ENCODE measurements at regions not wholly inside any gene's neighbourhood (a gene's known extent, or its start where the extent isn't known, plus 50 kb on each side); places are given as distances from the start of the nearest gene placed in this dataset.

- Histone ChIP-seq H3K4me1 (ENCODE audit: control insufficient read depth, insufficient read depth, low read length) (no peaks in the 10 kb centered on the region), H3K36me3 (ENCODE audit: control insufficient read depth in 2 of 2, insufficient read depth in 1 of 2, low read length in 2 of 2) (no peaks in the 10 kb centered on the region), H3K9me3 (ENCODE audit: control insufficient read depth, insufficient read depth, low read depth, low read length) (no peaks in the 10 kb centered on the region), H3K4me3 (ENCODE audit: low read depth, low read length) (no peak overlapping the region), H3K27ac (ENCODE audit: extremely low read depth, low read depth, low read length) (no peak overlapping the region)
- ChIA-PET CTCF (no interaction called here), POLR2A (no interaction called here)
- no peak for TF ChIP-seq ZNF596 (tag by site-specific recombination; IDR thresholded peaks at IDR 0.05)
- TF ChIP-seq ZNF792 (tag by site-specific recombination; IDR thresholded peaks at IDR 0.05), result no peak
- TF ChIP-seq GFI1B (tag by site-specific recombination; IDR thresholded peaks at IDR 0.05), result no peak
- no peak for TF ChIP-seq ZNF529 (tag by site-specific recombination; IDR thresholded peaks at IDR 0.05; ENCODE audit: insufficient replicate concordance)
- no peak for TF ChIP-seq REPIN1 (tag by site-specific recombination; IDR thresholded peaks at IDR 0.05; ENCODE audit: low read depth)
- TF ChIP-seq ZNF341 (tag by site-specific recombination; IDR thresholded peaks at IDR 0.05; ENCODE audit: low read depth), result no peak
- TF ChIP-seq ZBTB21 (tag by site-specific recombination; IDR thresholded peaks at IDR 0.05), result no peak
- TF ChIP-seq YY1 (tag by site-specific recombination; IDR thresholded peaks at IDR 0.05), result no peak
- TF ChIP-seq ZNF530 (tag by site-specific recombination; IDR thresholded peaks at IDR 0.05; ENCODE audit: low read depth), result no peak
- TF ChIP-seq, protein P1, sequence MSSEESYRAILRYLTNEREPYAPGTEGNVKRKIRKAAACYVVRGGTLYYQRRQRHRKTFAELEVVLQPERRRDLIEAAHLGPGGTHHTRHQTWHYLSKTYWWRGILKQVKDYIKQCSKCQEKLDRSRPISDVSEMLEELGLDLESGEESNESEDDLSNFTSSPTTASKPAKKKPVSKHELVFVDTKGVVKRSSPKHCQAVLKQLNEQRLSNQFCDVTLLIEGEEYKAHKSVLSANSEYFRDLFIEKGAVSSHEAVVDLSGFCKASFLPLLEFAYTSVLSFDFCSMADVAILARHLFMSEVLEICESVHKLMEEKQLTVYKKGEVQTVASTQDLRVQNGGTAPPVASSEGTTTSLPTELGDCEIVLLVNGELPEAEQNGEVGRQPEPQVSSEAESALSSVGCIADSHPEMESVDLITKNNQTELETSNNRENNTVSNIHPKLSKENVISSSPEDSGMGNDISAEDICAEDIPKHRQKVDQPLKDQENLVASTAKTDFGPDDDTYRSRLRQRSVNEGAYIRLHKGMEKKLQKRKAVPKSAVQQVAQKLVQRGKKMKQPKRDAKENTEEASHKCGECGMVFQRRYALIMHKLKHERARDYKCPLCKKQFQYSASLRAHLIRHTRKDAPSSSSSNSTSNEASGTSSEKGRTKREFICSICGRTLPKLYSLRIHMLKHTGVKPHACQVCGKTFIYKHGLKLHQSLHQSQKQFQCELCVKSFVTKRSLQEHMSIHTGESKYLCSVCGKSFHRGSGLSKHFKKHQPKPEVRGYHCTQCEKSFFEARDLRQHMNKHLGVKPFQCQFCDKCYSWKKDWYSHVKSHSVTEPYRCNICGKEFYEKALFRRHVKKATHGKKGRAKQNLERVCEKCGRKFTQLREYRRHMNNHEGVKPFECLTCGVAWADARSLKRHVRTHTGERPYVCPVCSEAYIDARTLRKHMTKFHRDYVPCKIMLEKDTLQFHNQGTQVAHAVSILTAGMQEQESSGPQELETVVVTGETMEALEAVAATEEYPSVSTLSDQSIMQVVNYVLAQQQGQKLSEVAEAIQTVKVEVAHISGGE (tag by site-specific recombination; conservative IDR thresholded peaks at IDR 0.05; ENCODE audit: low read depth), result no peak
- TF ChIP-seq KLF9 (tag by site-specific recombination; IDR thresholded peaks at IDR 0.05; ENCODE audit: low read depth), result no peak
Measured at GRCh38 chr14:42090122-42090521, 483.4 kb downstream of the LRFN5 start.

- CTCF ChIA-PET, result no interaction called here
- Histone ChIP-seq H3K4me3 (ENCODE audit: low read depth, low read length) (no peak overlapping the region), H3K9me3 (ENCODE audit: control insufficient read depth, insufficient read depth, low read depth, low read length) (no peaks in the 10 kb centered on the region), H3K27ac (ENCODE audit: extremely low read depth, low read depth, low read length) (no peak overlapping the region), H3K4me1 (ENCODE audit: control insufficient read depth, insufficient read depth, low read length) (no peaks in the 10 kb centered on the region), H3K36me3 (ENCODE audit: control insufficient read depth in 2 of 2, insufficient read depth in 1 of 2, low read length in 2 of 2) (no peaks in the 10 kb centered on the region)
- TF ChIP-seq MEIS1 (CRISPR knock-in tag; IDR thresholded peaks at IDR 0.05; ENCODE audit: borderline replicate concordance), result no peak
- no peak for TF ChIP-seq ZNF548 (tag by site-specific recombination; IDR thresholded peaks at IDR 0.05)
- no peak for TF ChIP-seq GFI1B (tag by site-specific recombination; IDR thresholded peaks at IDR 0.05)
- no peak for TF ChIP-seq TRIM28 (IDR thresholded peaks at IDR 0.05; ENCODE audit: borderline replicate concordance, low read length)
- POLR2A ChIA-PET, result no interaction called here
Measured at GRCh38 chr14:42079911-42080310, 473.2 kb downstream of the LRFN5 start.

GRCh38 chr14:42078345-42078744 lies 471.7 kb downstream of the LRFN5 start:
- H3K9me3 ChIP-seq (ENCODE audit: control insufficient read depth, insufficient read depth, low read depth, low read length), result no peaks in the 10 kb centered on the region
- H3K4me3 ChIP-seq (ENCODE audit: low read depth, low read length), result no peak overlapping the region
- no peak overlapping the region for H3K27ac ChIP-seq (ENCODE audit: extremely low read depth, low read depth, low read length)
- CTCF ChIA-PET, result no interaction called here
- no peaks in the 10 kb centered on the region for H3K4me1 ChIP-seq (ENCODE audit: control insufficient read depth, insufficient read depth, low read length)
- H3K36me3 ChIP-seq (ENCODE audit: control insufficient read depth in 2 of 2, insufficient read depth in 1 of 2, low read length in 2 of 2), result no peaks in the 10 kb centered on the region
- POLR2A ChIA-PET, result no interaction called here
- TF ChIP-seq ZNF701 (tag by site-specific recombination; IDR thresholded peaks at IDR 0.05) (no peak), SCRT2 (tag by site-specific recombination; IDR thresholded peaks at IDR 0.05) (no peak), ZBTB6 (tag by site-specific recombination; IDR thresholded peaks at IDR 0.05) (no peak), ZNF366 (tag by site-specific recombination; conservative IDR thresholded peaks at IDR 0.05) (no peak), ZBTB21 (tag by site-specific recombination; IDR thresholded peaks at IDR 0.05) (no peak), ZNF133 (tag by site-specific recombination; IDR thresholded peaks at IDR 0.05) (no peak), ZNF777 (tag by site-specific recombination; IDR thresholded peaks at IDR 0.05; ENCODE audit: borderline replicate concordance) (no peak), OVOL3 (tag by site-specific recombination; IDR thresholded peaks at IDR 0.05) (no peak), ZNF529 (tag by site-specific recombination; IDR thresholded peaks at IDR 0.05; ENCODE audit: insufficient replicate concordance) (no peak), ATF2 (tag by site-specific recombination; IDR thresholded peaks at IDR 0.05; ENCODE audit: low read depth) (no peak), ZNF624 (tag by site-specific recombination; IDR thresholded peaks at IDR 0.05) (no peak)
- TF ChIP-seq, protein P2, sequence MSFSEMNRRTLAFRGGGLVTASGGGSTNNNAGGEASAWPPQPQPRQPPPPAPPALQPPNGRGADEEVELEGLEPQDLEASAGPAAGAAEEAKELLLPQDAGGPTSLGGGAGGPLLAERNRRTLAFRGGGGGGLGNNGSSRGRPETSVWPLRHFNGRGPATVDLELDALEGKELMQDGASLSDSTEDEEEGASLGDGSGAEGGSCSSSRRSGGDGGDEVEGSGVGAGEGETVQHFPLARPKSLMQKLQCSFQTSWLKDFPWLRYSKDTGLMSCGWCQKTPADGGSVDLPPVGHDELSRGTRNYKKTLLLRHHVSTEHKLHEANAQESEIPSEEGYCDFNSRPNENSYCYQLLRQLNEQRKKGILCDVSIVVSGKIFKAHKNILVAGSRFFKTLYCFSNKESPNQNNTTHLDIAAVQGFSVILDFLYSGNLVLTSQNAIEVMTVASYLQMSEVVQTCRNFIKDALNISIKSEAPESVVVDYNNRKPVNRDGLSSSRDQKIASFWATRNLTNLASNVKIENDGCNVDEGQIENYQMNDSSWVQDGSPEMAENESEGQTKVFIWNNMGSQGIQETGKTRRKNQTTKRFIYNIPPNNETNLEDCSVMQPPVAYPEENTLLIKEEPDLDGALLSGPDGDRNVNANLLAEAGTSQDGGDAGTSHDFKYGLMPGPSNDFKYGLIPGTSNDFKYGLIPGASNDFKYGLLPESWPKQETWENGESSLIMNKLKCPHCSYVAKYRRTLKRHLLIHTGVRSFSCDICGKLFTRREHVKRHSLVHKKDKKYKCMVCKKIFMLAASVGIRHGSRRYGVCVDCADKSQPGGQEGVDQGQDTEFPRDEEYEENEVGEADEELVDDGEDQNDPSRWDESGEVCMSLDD (tag by site-specific recombination; IDR thresholded peaks at IDR 0.05), result no peak

Measured in HEK293 (cell line).